Suprapubic skin (tissue), 4 donors: ENCODE measurements at regions not wholly inside any gene's neighbourhood (a gene's known extent, or its start where the extent isn't known, plus 50 kb on each side); places are given as distances from the start of the nearest gene placed in this dataset.

Experiments used
- POLR2A ChIP-seq, 2 donors: fragments of 450-650 bp; IDR thresholded peaks; one replicate each; pipeline ENCODE4 v1.6.1; 2017; ENCODE audit warnings: antibody characterized with exemption in 2 of 2, mild to moderate bottlenecking in 2 of 2, moderate library complexity in 2 of 2
- POLR2AphosphoS5 ChIP-seq, 3 donors: sonication (generic); formaldehyde crosslinking; IDR thresholded peaks; one replicate each; pipeline ENCODE4 v1.6.1; 2017; ENCODE audit warnings: antibody characterized with exemption in 3 of 3

DNA sequence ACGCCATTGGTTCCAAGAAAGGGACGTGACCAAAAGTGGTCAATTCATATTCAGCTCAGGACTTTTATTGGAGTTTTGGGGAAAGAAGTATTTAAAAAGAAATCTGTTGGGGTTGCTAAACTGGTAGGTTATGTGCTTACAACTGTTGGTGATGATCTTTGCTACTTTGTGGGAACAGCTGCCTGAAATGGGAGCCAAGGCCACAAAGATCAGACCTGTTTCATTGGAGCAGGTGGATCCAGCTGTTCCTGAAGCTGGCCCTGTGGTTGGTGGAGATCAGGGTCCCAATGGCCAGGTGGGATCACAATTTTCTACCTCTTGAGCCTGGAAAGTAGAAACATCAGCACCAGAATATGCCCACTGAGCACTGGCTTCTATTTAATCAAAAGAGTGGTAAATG, 144.5 kb downstream of the PSAT1 start:
- TF ChIP-seq POLR2A (IDR thresholded peaks at IDR 0.05) (no peak), POLR2AphosphoS5 (IDR thresholded peaks at IDR 0.05) (no peak)
